ENCODE measurements at regions not wholly inside any gene's neighbourhood (a gene's known extent, or its start where the extent isn't known, plus 50 kb on each side); places are given as distances from the start of the nearest gene placed in this dataset.

GRCh38 chr15:66876421-66876730, 174.3 kb downstream of the SMAD6 start:
- H2AFZ ChIP-seq (ENCODE audit: low read depth) = no peak overlapping the region
- no peaks in the 10 kb centered on the region for H3K4me1 ChIP-seq (ENCODE audit: low read depth, poor library complexity, severe bottlenecking)

GRCh38 chr15:66876731-66877476, 174.9 kb downstream of the SMAD6 start:
- Histone ChIP-seq H3K4me2 (no peak overlapping the region), H3K9ac (no peak overlapping the region)

More at GRCh38 chr15:66876421-66876730, 174.3 kb downstream of the SMAD6 start:
- Histone ChIP-seq H3K4me3 (IDR thresholded peaks at IDR 0.05; ENCODE audit: insufficient read depth, low read depth, low read length) (no peak overlapping the region), H3K36me3 (ENCODE audit: insufficient read depth) (no peaks in the 10 kb centered on the region), H3K27ac (no peak overlapping the region), H4K20me1 (ENCODE audit: insufficient read depth) (no peaks in the 10 kb centered on the region), H3K9ac (no peak overlapping the region), H3K4me2 (no peak overlapping the region), H3K79me2 (ENCODE audit: insufficient read depth, low read depth) (no peaks in the 10 kb centered on the region), H3K27me3 (ENCODE audit: insufficient read depth, low read depth) (no peaks in the 10 kb centered on the region)
- no peak for TF ChIP-seq CTCF (conservative IDR thresholded peaks at IDR 0.05; ENCODE audit: low read depth, low read length)

GRCh38 chr15:66877477-66878271, 175.6 kb downstream of the SMAD6 start:
- Histone ChIP-seq H3K36me3 (ENCODE audit: insufficient read depth) (no peaks in the 10 kb centered on the region), H3K27me3 (ENCODE audit: insufficient read depth, low read depth) (no peaks in the 10 kb centered on the region), H3K9ac (no peak overlapping the region), H3K27ac (no peak overlapping the region), H3K79me2 (ENCODE audit: insufficient read depth, low read depth) (no peaks in the 10 kb centered on the region), H3K4me3 (IDR thresholded peaks at IDR 0.05; ENCODE audit: insufficient read depth, low read depth, low read length) (no peak overlapping the region), H2AFZ (ENCODE audit: low read depth) (no peak overlapping the region), H4K20me1 (ENCODE audit: insufficient read depth) (no peaks in the 10 kb centered on the region), H3K4me2 (no peak overlapping the region), H3K4me1 (ENCODE audit: low read depth, poor library complexity, severe bottlenecking) (no peaks in the 10 kb centered on the region)
- TF ChIP-seq CTCF (conservative IDR thresholded peaks at IDR 0.05; ENCODE audit: low read depth, low read length) = no peak

More at GRCh38 chr15:66876731-66877476, 174.9 kb downstream of the SMAD6 start:
- Histone ChIP-seq H3K36me3 (ENCODE audit: insufficient read depth) (no peaks in the 10 kb centered on the region), H2AFZ (ENCODE audit: low read depth) (no peak overlapping the region), H3K27ac (no peak overlapping the region), H3K4me1 (ENCODE audit: low read depth, poor library complexity, severe bottlenecking) (no peaks in the 10 kb centered on the region), H4K20me1 (ENCODE audit: insufficient read depth) (no peaks in the 10 kb centered on the region), H3K4me3 (IDR thresholded peaks at IDR 0.05; ENCODE audit: insufficient read depth, low read depth, low read length) (no peak overlapping the region), H3K27me3 (ENCODE audit: insufficient read depth, low read depth) (no peaks in the 10 kb centered on the region), H3K79me2 (ENCODE audit: insufficient read depth, low read depth) (no peaks in the 10 kb centered on the region)
- no peak for TF ChIP-seq CTCF (conservative IDR thresholded peaks at IDR 0.05; ENCODE audit: low read depth, low read length)

- no peaks in the 10 kb centered on the region for H4K20me1 ChIP-seq (ENCODE audit: insufficient read depth)
- H3K4me3 ChIP-seq (IDR thresholded peaks at IDR 0.05; ENCODE audit: insufficient read depth, low read depth, low read length) = no peak overlapping the region
- no peaks in the 10 kb centered on the region for H3K27me3 ChIP-seq (ENCODE audit: insufficient read depth, low read depth)
- H3K79me2 ChIP-seq (ENCODE audit: insufficient read depth, low read depth) = no peaks in the 10 kb centered on the region
- no peaks in the 10 kb centered on the region for H3K36me3 ChIP-seq (ENCODE audit: insufficient read depth)
- no peak overlapping the region for H3K4me2 ChIP-seq
- H3K27ac ChIP-seq = no peak overlapping the region
- H3K4me1 ChIP-seq (ENCODE audit: low read depth, poor library complexity, severe bottlenecking) = no peaks in the 10 kb centered on the region
- H3K9ac ChIP-seq = no peak overlapping the region
- TF ChIP-seq CTCF (conservative IDR thresholded peaks at IDR 0.05; ENCODE audit: low read depth, low read length) = no peak
- no peak overlapping the region for H2AFZ ChIP-seq (ENCODE audit: low read depth)
Observed at GRCh38 chr15:66878761-66879160, 176.7 kb downstream of the SMAD6 start.
